T-helper 9 cell (primary cell): ENCODE measurements at regions not wholly inside any gene's neighbourhood (a gene's known extent, or its start where the extent isn't known, plus 50 kb on each side); places are given as distances from the start of the nearest gene placed in this dataset.
"Not testable (repeated sequence)": the region's sequence is repeated elsewhere in the genome, so short reads cannot be mapped to it uniquely, and the experiment has no call there.

ENCODE experiments used
- DNase-seq: peaks from one replicate; pipeline ENCODE4 v3.0.0-alpha.2; 2020

- no peak for DNase-seq
Measured at GRCh38 chr6:168803874-168804273, 362.9 kb downstream of the SMOC2 start.

GRCh38 chr6:168799067-168799466, 358.1 kb downstream of the SMOC2 start:
- DNase-seq = no peak

GRCh38 chr6:168796106-168796505, 355.1 kb downstream of the SMOC2 start:
- DNase-seq = no peak

- not testable (repeated sequence) for DNase-seq
Measured at GRCh38 chr6:168795611-168796010, 354.6 kb downstream of the SMOC2 start.

GRCh38 chr6:168794491-168794890, 353.5 kb downstream of the SMOC2 start:
- no peak for DNase-seq

- DNase-seq = no peak
Measured at GRCh38 chr6:168793649-168794048, 352.7 kb downstream of the SMOC2 start.

- no peak for DNase-seq
Measured at GRCh38 chr6:168791917-168792316, 350.9 kb downstream of the SMOC2 start.

GRCh38 chr6:168789699-168790098, 348.7 kb downstream of the SMOC2 start:
- no peak for DNase-seq

- DNase-seq = no peak
Measured at GRCh38 chr6:168785720-168786511, 344.9 kb downstream of the SMOC2 start.

GRCh38 chr6:168784426-168784825, 343.4 kb downstream of the SMOC2 start:
- DNase-seq = no peak

GRCh38 chr6:168783720-168784119, 342.7 kb downstream of the SMOC2 start:
- DNase-seq = no peak

- DNase-seq = no peak
Measured at GRCh38 chr6:168782187-168782751, 341.3 kb downstream of the SMOC2 start.

- no peak for DNase-seq
Measured at GRCh38 chr6:168778201-168778600, 337.2 kb downstream of the SMOC2 start.

GRCh38 chr6:168774381-168774780, 333.4 kb downstream of the SMOC2 start:
- no peak for DNase-seq

- no peak for DNase-seq
Measured at GRCh38 chr6:168773788-168774187, 332.8 kb downstream of the SMOC2 start.

GRCh38 chr6:168765752-168766151, 324.8 kb downstream of the SMOC2 start:
- DNase-seq = no peak

- no peak for DNase-seq
Measured at GRCh38 chr6:168756009-168756634, 315.1 kb downstream of the SMOC2 start.

- no peak for DNase-seq
Measured at GRCh38 chr6:168746643-168747042, 305.7 kb downstream of the SMOC2 start.

GRCh38 chr6:168746013-168746412, 305.0 kb downstream of the SMOC2 start:
- no peak for DNase-seq

GRCh38 chr6:168744861-168745260, 303.9 kb downstream of the SMOC2 start:
- no peak for DNase-seq

GRCh38 chr6:168741942-168742782, 301.2 kb downstream of the SMOC2 start:
- no peak for DNase-seq

GRCh38 chr6:168741305-168741704, 300.3 kb downstream of the SMOC2 start:
- DNase-seq = no peak

GRCh38 chr6:168739381-168739780, 298.4 kb downstream of the SMOC2 start:
- no peak for DNase-seq
